Chondrocyte (in vitro differentiated cells): ENCODE measurements at regions not wholly inside any gene's neighbourhood (a gene's known extent, or its start where the extent isn't known, plus 50 kb on each side); places are given as distances from the start of the nearest gene placed in this dataset.

Experiments used
- DNase-seq: peaks from one replicate; pipeline ENCODE4 v3.0.0; 2021; ENCODE audit warnings: mixed read lengths, low spot score
- H3K27ac Mint-ChIP-seq: one replicate; pipeline ENCODE4 v1.8.0; 2021; ENCODE audit warnings: mild to moderate bottlenecking, moderate library complexity, mixed read lengths; ENCODE audit not compliant: unreplicated experiment
- H3K27me3 Mint-ChIP-seq: 2 replicates; pipeline ENCODE4 v1.8.0; 2021; ENCODE audit warnings: low read depth, mixed read lengths
- H3K36me3 Mint-ChIP-seq: 2 replicates; pipeline ENCODE4 v1.8.0; 2021; ENCODE audit warnings: low read depth, mixed read lengths
- H3K4me1 Mint-ChIP-seq: 2 replicates; pipeline ENCODE4 v1.8.0; 2021; ENCODE audit warnings: low read depth, mild to moderate bottlenecking, mixed read lengths
- H3K4me3 Mint-ChIP-seq: one replicate; pipeline ENCODE4 v1.8.0; 2021; ENCODE audit warnings: mild to moderate bottlenecking, moderate library complexity, mixed read lengths; ENCODE audit not compliant: unreplicated experiment
- H3K9me3 Mint-ChIP-seq: 2 replicates; pipeline ENCODE4 v1.8.0; 2021; ENCODE audit warnings: low read depth, mixed read lengths
- CTCF ChIP-seq: fragments of 200-600 bp; sonication (generic); IDR thresholded peaks from 2 replicates; pipeline ENCODE4 v1.5.0; 2021; ENCODE audit warnings: antibody characterized with exemption, mild to moderate bottlenecking, moderate library complexity

GRCh38 chr1:90204780-90205179 lies 209.9 kb downstream of the ZNF326 start:
- no peak overlapping the region for H3K27ac Mint-ChIP-seq
- no peak overlapping the region for H3K4me3 Mint-ChIP-seq
- no peaks in the 10 kb centered on the region for H3K36me3 Mint-ChIP-seq
- DNase-seq, result no peak
- no peaks in the 10 kb centered on the region for H3K4me1 Mint-ChIP-seq
- TF ChIP-seq CTCF, result no peak
- H3K9me3 Mint-ChIP-seq, result no peaks in the 10 kb centered on the region
- peaks cover 9% of the 10 kb centered on the region for H3K27me3 Mint-ChIP-seq

- no peak for TF ChIP-seq CTCF
- peaks cover 12% of the 10 kb centered on the region for H3K27me3 Mint-ChIP-seq
- H3K4me1 Mint-ChIP-seq, result no peaks in the 10 kb centered on the region
- H3K9me3 Mint-ChIP-seq, result no peaks in the 10 kb centered on the region
- H3K27ac Mint-ChIP-seq, result no peak overlapping the region
- no peaks in the 10 kb centered on the region for H3K36me3 Mint-ChIP-seq
- H3K4me3 Mint-ChIP-seq, result no peak overlapping the region
- DNase-seq, result no peak
Observed at GRCh38 chr1:90204023-90204590, 209.2 kb downstream of the ZNF326 start.

- no peak for DNase-seq
- H3K27ac Mint-ChIP-seq, result no peak overlapping the region
- H3K4me1 Mint-ChIP-seq, result no peaks in the 10 kb centered on the region
Observed at GRCh38 chr1:90201467-90202358, 206.8 kb downstream of the ZNF326 start.

GRCh38 chr1:90200646-90201205 lies 205.8 kb downstream of the ZNF326 start:
- no peaks in the 10 kb centered on the region for H3K4me1 Mint-ChIP-seq

More at GRCh38 chr1:90201467-90202358, 206.8 kb downstream of the ZNF326 start:
- Mint-ChIP-seq H3K4me3 (no peak overlapping the region), H3K36me3 (no peaks in the 10 kb centered on the region), H3K9me3 (no peaks in the 10 kb centered on the region), H3K27me3 (peaks cover 11% of the 10 kb centered on the region)
- TF ChIP-seq CTCF, result no peak

More at GRCh38 chr1:90200646-90201205, 205.8 kb downstream of the ZNF326 start:
- no peak for TF ChIP-seq CTCF
- H3K36me3 Mint-ChIP-seq, result no peaks in the 10 kb centered on the region
- no peak for DNase-seq
- no peak overlapping the region for H3K4me3 Mint-ChIP-seq
- peaks cover 11% of the 10 kb centered on the region for H3K27me3 Mint-ChIP-seq
- H3K27ac Mint-ChIP-seq, result no peak overlapping the region
- H3K9me3 Mint-ChIP-seq, result no peaks in the 10 kb centered on the region
